ENCODE measurements at regions not wholly inside any gene's neighbourhood (a gene's known extent, or its start where the extent isn't known, plus 50 kb on each side); places are given as distances from the start of the nearest gene placed in this dataset. TPM values are rescaled to one million over a fixed set of nuclear protein-coding genes. Genes with fewer than 3 reads are reported as not detected.
"Not testable (repeated sequence)": the region's sequence is repeated elsewhere in the genome, so short reads cannot be mapped to it uniquely, and the experiment has no call there.

DNA sequence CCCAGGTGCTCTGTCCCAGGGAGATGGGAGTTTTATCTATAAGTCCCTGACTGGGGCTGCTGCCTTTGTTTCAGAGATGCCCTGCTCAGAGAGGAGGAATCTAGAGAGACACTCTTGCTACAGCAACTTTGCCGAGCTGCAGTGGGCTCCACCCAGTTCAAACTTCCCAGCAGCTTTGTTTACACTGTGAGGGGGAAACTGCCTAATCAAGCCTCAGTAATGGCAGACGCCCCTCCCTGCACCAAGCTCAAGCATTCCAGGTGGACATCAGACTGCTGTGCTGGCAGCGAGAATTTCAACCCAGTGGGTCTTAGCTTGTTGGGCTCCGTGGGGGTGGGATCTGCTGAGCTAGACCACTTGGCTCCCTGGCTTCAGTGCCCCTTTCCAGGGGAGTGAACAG lies 50.2 kb upstream of the RASA1 start:
- not testable (repeated sequence) for H3K4me1 ChIP-seq (ENCODE audit: insufficient read depth); H3F3A ChIP-seq (replicated peaks; ENCODE audit: low read depth); H3K79me2 ChIP-seq (replicated peaks; ENCODE audit: insufficient read depth); H3K9me3 Mint-ChIP-seq; H3K36me3 ChIP-seq (ENCODE audit: insufficient read depth); H3K27ac Mint-ChIP-seq; H3K4me3 ChIP-seq; H3K9me2 ChIP-seq (ENCODE audit: insufficient read depth); H3K27ac ChIP-seq (ENCODE audit: low read depth); H4K20me1 ChIP-seq (replicated peaks; ENCODE audit: insufficient read depth); H3K36me3 Mint-ChIP-seq (ENCODE audit: low read depth); H3K4me1 Mint-ChIP-seq; H3K4me3 Mint-ChIP-seq; H3K27me3 ChIP-seq (ENCODE audit: insufficient read depth); H3K4me2 ChIP-seq; H3K27me3 Mint-ChIP-seq (ENCODE audit: insufficient read depth, low read depth, poor library complexity); DNase-seq (ENCODE audit: low spot score); ATAC-seq
- 0 out of 2 replicates have a peak overlapping the region, but pooled peaks have one; percentile 23 for H2AFZ ChIP-seq

Small RNAs in the stretch of these regions (microRNA-seq; reads per million reads assigned to microRNA genes)
- gene MIR4280, result not detected

Small RNAs in the stretch of these regions (small RNA-seq; reads per million reads assigned to genes)
- not detected for gene MIR4280 (ENCODE audit: low replicate concordance)
- gene RN7SKP34 (ENCODE audit: low replicate concordance), result not detected

Data from GM23338 (cell line).